ENCODE measurements at regions not wholly inside any gene's neighbourhood (a gene's known extent, or its start where the extent isn't known, plus 50 kb on each side); places are given as distances from the start of the nearest gene placed in this dataset.

DNA sequence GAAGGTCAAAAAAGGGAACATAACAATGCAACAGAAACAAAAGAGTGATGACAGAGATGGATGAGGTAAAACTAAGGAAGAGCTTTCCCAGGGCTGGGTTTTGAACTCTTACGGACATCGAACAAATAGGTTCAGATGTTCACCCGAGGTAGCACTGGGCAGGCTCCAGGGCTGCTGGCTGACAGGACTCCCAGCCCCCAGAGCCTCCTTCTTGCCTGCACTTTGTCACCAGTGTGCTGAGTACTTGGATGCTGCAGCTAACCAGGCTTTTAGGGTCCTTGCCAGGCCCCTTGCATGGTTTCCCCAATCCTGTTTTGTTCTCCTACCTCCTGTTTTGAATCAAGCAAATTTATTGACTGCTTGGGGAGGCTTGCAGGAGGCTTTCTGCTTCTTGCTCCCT is 322.9 kb downstream of the DYSF start:
- TF ChIP-seq POLR2A (IDR thresholded peaks at IDR 0.05) = no peak
- TF ChIP-seq, protein P1, sequence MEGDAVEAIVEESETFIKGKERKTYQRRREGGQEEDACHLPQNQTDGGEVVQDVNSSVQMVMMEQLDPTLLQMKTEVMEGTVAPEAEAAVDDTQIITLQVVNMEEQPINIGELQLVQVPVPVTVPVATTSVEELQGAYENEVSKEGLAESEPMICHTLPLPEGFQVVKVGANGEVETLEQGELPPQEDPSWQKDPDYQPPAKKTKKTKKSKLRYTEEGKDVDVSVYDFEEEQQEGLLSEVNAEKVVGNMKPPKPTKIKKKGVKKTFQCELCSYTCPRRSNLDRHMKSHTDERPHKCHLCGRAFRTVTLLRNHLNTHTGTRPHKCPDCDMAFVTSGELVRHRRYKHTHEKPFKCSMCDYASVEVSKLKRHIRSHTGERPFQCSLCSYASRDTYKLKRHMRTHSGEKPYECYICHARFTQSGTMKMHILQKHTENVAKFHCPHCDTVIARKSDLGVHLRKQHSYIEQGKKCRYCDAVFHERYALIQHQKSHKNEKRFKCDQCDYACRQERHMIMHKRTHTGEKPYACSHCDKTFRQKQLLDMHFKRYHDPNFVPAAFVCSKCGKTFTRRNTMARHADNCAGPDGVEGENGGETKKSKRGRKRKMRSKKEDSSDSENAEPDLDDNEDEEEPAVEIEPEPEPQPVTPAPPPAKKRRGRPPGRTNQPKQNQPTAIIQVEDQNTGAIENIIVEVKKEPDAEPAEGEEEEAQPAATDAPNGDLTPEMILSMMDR (IDR thresholded peaks at IDR 0.05) = no peak
